GM12874 (cell line): ENCODE measurements at regions not wholly inside any gene's neighbourhood (a gene's known extent, or its start where the extent isn't known, plus 50 kb on each side); places are given as distances from the start of the nearest gene placed in this dataset.

Source experiments
- TF ChIP-seq, protein P1 (sequence below): IDR thresholded peaks from 2 replicates; pipeline ENCODE4 v1.5.1; 2011; ENCODE audit warnings: low read depth, mild to moderate bottlenecking, control low read depth, low read length, moderate library complexity; ENCODE audit not compliant: insufficient read depth

DNA sequence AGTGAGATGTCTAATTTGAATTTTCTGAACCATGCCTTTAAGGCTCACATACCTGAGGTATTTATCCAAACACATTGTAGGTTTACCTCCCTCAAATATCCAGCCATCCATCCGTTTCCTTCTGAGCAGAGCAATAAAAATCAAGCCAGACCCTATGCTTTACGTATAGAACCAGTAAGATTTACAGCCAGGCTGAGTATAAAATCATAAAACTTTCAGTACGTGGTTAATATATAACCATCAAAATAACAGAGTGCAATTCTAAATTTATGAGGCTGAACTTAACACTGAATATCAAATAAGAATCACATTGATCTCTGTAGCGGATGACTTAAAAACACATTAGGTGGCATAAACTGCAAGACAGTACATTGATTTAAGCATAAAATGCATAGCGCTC lies 877.9 kb upstream of the WWC1 start:
- TF ChIP-seq, protein P1, sequence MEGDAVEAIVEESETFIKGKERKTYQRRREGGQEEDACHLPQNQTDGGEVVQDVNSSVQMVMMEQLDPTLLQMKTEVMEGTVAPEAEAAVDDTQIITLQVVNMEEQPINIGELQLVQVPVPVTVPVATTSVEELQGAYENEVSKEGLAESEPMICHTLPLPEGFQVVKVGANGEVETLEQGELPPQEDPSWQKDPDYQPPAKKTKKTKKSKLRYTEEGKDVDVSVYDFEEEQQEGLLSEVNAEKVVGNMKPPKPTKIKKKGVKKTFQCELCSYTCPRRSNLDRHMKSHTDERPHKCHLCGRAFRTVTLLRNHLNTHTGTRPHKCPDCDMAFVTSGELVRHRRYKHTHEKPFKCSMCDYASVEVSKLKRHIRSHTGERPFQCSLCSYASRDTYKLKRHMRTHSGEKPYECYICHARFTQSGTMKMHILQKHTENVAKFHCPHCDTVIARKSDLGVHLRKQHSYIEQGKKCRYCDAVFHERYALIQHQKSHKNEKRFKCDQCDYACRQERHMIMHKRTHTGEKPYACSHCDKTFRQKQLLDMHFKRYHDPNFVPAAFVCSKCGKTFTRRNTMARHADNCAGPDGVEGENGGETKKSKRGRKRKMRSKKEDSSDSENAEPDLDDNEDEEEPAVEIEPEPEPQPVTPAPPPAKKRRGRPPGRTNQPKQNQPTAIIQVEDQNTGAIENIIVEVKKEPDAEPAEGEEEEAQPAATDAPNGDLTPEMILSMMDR, result no peak

DNA sequence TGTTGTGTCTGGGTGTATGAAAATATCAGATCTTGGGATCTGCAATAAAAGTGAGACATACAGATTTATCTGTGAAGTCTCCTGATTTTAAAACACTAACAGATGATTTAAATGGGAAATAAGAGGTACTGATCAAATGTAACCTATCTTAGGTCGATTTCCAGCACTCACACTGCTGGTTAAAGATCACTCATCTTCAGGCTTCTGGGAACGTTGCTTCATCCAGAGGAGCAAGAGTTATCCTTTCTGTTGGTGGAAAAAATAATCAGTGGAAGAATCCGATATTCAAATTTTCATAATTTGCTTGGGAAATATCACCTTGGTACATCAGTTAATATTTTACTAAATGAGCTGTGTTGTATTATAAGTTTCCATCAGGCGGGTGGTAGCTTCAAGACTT lies 876.8 kb upstream of the WWC1 start:
- TF ChIP-seq, protein P1, result no peak

DNA sequence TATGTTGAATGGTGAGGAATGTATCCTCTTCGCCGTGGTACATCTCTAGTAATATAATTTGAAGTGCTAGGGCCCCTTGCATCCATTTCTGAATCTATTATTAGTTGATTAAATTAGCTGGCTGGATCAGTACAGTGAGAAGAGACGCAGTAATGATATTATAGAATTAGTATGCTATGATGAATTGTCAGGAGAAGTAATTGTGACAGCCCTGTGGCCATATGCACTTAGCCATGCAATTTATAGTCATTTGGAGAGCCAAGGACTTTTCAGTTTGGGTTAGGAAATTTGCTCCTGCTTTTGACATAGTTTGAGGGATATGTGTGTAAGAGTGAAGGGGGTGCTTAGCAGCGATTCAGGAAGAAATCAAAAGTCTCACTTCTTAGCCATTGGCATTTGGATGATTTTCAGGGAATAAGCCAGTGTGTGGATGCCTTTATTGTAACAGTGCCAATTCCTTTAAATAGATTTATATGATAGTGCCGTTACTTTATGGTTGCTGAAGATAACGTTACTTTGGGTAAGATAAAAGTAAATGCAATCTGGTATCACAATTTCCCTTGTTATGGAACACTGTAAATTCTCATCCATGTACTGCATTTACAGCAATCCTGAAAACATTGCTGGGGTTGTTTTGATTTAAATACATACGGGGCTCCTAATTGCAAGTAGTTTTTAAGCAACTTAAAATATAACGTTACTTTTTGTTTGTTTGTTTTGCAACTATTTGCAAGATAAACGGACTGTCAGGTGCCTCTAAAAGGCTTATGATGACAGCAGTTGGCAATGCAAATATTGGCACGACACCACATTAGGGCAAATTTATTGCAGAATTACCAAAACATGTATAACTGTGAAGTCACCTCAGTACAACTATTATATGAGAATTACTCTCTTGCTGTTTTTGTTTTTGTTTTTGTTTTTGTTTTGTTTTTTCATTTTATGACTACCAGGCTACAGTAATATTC lies 875.4 kb upstream of the WWC1 start:
- TF ChIP-seq, protein P1, result no peak

DNA sequence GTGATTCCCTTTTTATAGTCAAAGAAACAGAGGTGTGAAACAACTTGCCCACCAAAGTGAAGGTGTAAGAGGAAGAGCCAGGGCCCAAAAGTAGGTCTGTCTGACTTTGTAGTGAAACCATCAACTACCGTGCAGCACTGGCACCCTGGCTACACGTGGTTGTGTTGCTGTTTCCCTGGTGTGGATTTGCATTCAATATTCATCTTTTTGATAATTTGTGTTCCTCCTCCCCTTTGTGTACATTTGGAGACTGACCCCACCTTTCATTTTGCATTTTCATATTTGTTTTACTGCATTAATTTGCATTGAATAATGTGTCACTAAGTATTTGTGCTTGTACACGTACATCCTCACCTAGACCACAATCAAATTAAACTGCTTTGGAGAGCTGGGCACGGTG lies 873.8 kb upstream of the WWC1 start:
- TF ChIP-seq, protein P1, result no peak

DNA sequence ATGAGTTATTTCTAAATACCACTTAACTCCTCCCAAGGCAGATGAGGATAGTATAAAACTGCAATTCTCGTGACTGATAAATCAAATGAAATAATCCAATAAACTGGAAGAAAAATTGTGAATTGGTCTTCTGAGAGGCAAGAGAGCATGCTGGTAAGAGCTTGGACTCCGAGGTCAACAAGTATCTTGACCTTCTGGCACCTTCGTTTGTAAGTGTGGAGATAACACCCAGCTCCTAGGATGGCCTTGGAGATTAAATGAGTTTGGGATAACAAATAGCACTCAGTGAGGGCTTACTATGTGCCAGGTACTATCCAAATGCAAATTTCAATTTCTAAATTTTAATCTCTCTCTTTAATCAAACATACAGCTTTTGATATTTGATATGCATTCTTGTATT lies 866.3 kb upstream of the WWC1 start:
- TF ChIP-seq, protein P1, result no peak

DNA sequence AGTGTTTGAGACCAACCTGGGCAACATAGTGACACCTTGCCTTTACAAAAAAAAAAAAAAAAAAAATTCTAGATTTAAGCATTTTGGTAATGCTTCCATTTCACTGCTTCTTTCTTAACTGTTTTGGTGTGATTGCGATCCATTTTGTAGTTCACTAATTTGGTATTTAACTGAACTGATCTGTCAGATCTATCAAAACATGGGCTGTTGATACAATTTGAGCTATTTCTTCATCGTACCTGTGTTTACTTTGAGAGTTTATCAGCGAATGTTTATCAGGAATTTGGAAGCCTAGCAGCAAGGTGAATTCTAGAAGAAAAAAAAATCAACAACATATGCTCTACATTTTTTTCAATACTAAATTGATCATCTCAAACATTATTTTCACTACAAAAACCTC lies 864.9 kb upstream of the WWC1 start:
- TF ChIP-seq, protein P1, result no peak

DNA sequence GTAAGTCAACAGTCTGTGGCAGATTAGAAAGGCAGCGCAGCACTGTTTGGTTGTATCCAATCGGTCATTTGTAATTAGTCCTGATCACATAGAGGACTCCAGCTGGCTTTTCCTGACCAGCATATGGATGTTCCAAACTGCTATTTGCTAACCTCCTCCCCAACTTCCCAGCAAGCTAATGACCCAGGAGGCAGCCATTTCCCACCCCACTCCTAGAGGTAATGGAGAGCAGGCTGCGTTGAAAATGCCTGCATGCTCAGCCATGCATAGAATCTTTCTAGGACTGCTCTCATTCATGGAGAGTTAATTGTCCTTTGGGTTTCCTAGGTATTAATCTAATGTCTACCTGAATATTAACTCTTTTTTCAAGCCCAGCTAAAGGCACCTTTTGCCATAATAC lies 850.6 kb upstream of the WWC1 start:
- TF ChIP-seq, protein P1, result no peak
